Endothelial cell of umbilical vein (primary cell): ENCODE measurements at regions not wholly inside any gene's neighbourhood (a gene's known extent, or its start where the extent isn't known, plus 50 kb on each side); places are given as distances from the start of the nearest gene placed in this dataset.

Experiments used
- BruUV-seq: library from RNA; stranded (reverse); fragments of 400-500 nt; replicated peaks from 2 replicates; lab custom pipeline; 2021; lab: Mats Ljungman, UMichigan
- CTCF ChIA-PET: fragments of 300-600, 350-600 bp; sonication (Branson Sonifier 250); formaldehyde crosslinking; loops from one replicate; lab custom pipeline; 2021; ENCODE audit warnings: antibody characterized with exemption, inconsistent platforms; lab: Charles Lee
- POLR2A ChIA-PET: fragments of 300-600, 350-600 bp; sonication (Branson Sonifier 250); formaldehyde crosslinking; loops from one replicate; lab custom pipeline; 2021; ENCODE audit warnings: antibody characterized with exemption, inconsistent platforms; lab: Charles Lee
- DNase-seq: peaks from one replicate; pipeline ENCODE4 v3.0.0-alpha.2; 2011; ENCODE audit warnings: low read depth, low spot score
- FAIRE-seq: peaks from 2 replicates; lab custom pipeline; 2011; peaks lifted over from hg19 to GRCh38; lab: Jason Lieb, UNC
- H2AFZ ChIP-seq: 2 replicates; pipeline ENCODE4 v1.6.0; 2012; ENCODE audit warnings: low read depth, low read length, control low read depth, inconsistent platforms
- H3K27ac ChIP-seq: 2 replicates; pipeline ENCODE4 v1.5.1; 2011; ENCODE audit warnings: low read depth, mild to moderate bottlenecking, control low read depth, low read length, moderate library complexity; ENCODE audit not compliant: insufficient read depth
- H3K27me3 ChIP-seq, 2 experiments: 2 replicates each; pipeline versions ENCODE4 v1.6.0 to v1.6.1; 2011; ENCODE audit warnings: low read length in 2 of 2, mixed read lengths in 1 of 2; ENCODE audit not compliant: control insufficient read depth in 2 of 2, insufficient read depth in 2 of 2
- H3K36me3 ChIP-seq, 2 experiments: 2 replicates in 1 of 2; 3 replicates in 1 of 2; pipeline ENCODE4 v1.5.1; 2011; ENCODE audit warnings: low read length in 2 of 2, mild to moderate bottlenecking in 1 of 2, moderate library complexity in 1 of 2; ENCODE audit not compliant: control insufficient read depth in 2 of 2, insufficient read depth in 2 of 2; ENCODE audit errors: extremely low read depth in 1 of 2
- H3K4me1 ChIP-seq: 3 replicates; pipeline ENCODE4 v1.5.1; 2011; ENCODE audit warnings: mild to moderate bottlenecking, low read length; ENCODE audit not compliant: control insufficient read depth, insufficient read depth; ENCODE audit errors: extremely low read depth
- H3K4me2 ChIP-seq: 2 replicates; pipeline ENCODE4 v1.6.1; 2011; ENCODE audit warnings: low read length, control low read depth, mixed read lengths; ENCODE audit not compliant: insufficient read depth
- H3K4me3 ChIP-seq, 3 experiments: fragments of 200-600 bp in 1 of 3; sonication (generic), shearing (Covaris generic) in 1 of 3; replicated peaks in 1 of 3; 2 replicates each; pipeline ENCODE4 v1.5.1; 2011 to 2016; ENCODE audit warnings: control low read depth in 3 of 3, low read length in 3 of 3, mild to moderate bottlenecking in 2 of 3, inconsistent platforms in 1 of 3, low read depth in 1 of 3, moderate library complexity in 1 of 3; ENCODE audit not compliant: insufficient read depth in 1 of 3
- H3K79me2 ChIP-seq: 2 replicates; pipeline ENCODE4 v1.6.0; 2012; ENCODE audit warnings: low read length, inconsistent platforms; ENCODE audit not compliant: control insufficient read depth, insufficient read depth
- H3K9ac ChIP-seq: replicated peaks from 2 replicates; pipeline ENCODE3; 2011; ENCODE audit warnings: low read length, control low read depth; ENCODE audit not compliant: insufficient read depth; ENCODE audit errors: extremely low read depth
- H3K9me1 ChIP-seq: replicated peaks from 3 replicates; pipeline ENCODE4 v1.6.0; 2011; ENCODE audit warnings: mild to moderate bottlenecking, low read length; ENCODE audit not compliant: control insufficient read depth, insufficient read depth; ENCODE audit errors: extremely low read depth
- H3K9me3 ChIP-seq: replicated peaks from 2 replicates; pipeline ENCODE4 v1.5.1; 2012; ENCODE audit warnings: low read length, inconsistent platforms; ENCODE audit not compliant: control insufficient read depth, insufficient read depth
- H4K20me1 ChIP-seq: replicated peaks from 2 replicates; pipeline ENCODE3; 2011; ENCODE audit warnings: mild to moderate bottlenecking, low read length; ENCODE audit not compliant: control insufficient read depth, insufficient read depth; ENCODE audit errors: extremely low read depth
- EZH2 ChIP-seq: IDR thresholded peaks from 2 replicates; pipeline ENCODE4 v1.6.1; 2012; ENCODE audit warnings: borderline replicate concordance, low read depth, mild to moderate bottlenecking, moderate library complexity, low read length, inconsistent platforms; ENCODE audit not compliant: severe bottlenecking
- FOS ChIP-seq: IDR thresholded peaks from 2 replicates; pipeline ENCODE4 v1.6.1; 2011; ENCODE audit warnings: mild to moderate bottlenecking, low read length, moderate library complexity, borderline replicate concordance; ENCODE audit not compliant: insufficient read depth
- GATA2 ChIP-seq: IDR thresholded peaks from 2 replicates; pipeline ENCODE4 v1.7.0; 2011; ENCODE audit warnings: low read depth, mild to moderate bottlenecking, moderate library complexity, mixed read lengths, low read length; ENCODE audit not compliant: insufficient read length, insufficient read depth
- JUN ChIP-seq: IDR thresholded peaks from 2 replicates; pipeline ENCODE4 v1.6.1; 2011; ENCODE audit warnings: borderline replicate concordance, low read depth; ENCODE audit not compliant: insufficient read length, insufficient read depth
- MYC ChIP-seq: IDR thresholded peaks from one replicate; pipeline ENCODE4 v1.6.1; 2011; ENCODE audit warnings: mild to moderate bottlenecking, low read depth, low read length
- POLR2A ChIP-seq: IDR thresholded peaks from 2 replicates; pipeline ENCODE4 v1.6.1; 2012; ENCODE audit warnings: low read depth, mild to moderate bottlenecking, control low read depth, low read length
- POLR2AphosphoS5 ChIP-seq: IDR thresholded peaks from 2 replicates; pipeline ENCODE4 v1.6.1; 2012; ENCODE audit warnings: low read depth, mild to moderate bottlenecking, control low read depth, low read length, moderate library complexity; ENCODE audit not compliant: insufficient read depth
- dilution Hi-C: fragments of 300-500 bp; cut with MboI; formaldehyde crosslinking; loops from one replicate; pipeline ENCODE4 v1.15.0; 2019; ENCODE audit warnings: low sequenced_read_pairs; ENCODE audit not compliant: extremely low pct_ligation_motif_present
- intact Hi-C: fragments of 100-400 bp; cut with micrococcal nuclease; formaldehyde crosslinking; loops from one replicate; pipeline ENCODE4 v1.10.0; 2022
- TF ChIP-seq, protein P1 (sequence below): IDR thresholded peaks from 2 replicates; pipeline ENCODE4 v1.6.1; 2011; ENCODE audit not compliant: insufficient read depth, insufficient read length
- TF ChIP-seq, protein P2 (sequence below), 2 donors: IDR thresholded peaks; 1 replicate in 1 of 2; 2 replicates in 1 of 2; pipeline ENCODE4 v1.5.1; 2011; ENCODE audit warnings: low read length in 2 of 2, mild to moderate bottlenecking in 2 of 2, moderate library complexity in 2 of 2, control low read depth in 1 of 2, inconsistent platforms in 1 of 2, low read depth in 1 of 2; ENCODE audit not compliant: insufficient read depth in 1 of 2; ENCODE audit errors: extremely low read depth in 1 of 2

- Histone ChIP-seq H3K9ac (no peak overlapping the region), H2AFZ (no peak overlapping the region), H3K4me3 (no peak overlapping the region), H3K79me2 (no peaks in the 10 kb centered on the region), H4K20me1 (no peaks in the 10 kb centered on the region), H3K4me1 (no peaks in the 10 kb centered on the region), H3K36me3 (no peaks in the 10 kb centered on the region), H3K9me3 (no peaks in the 10 kb centered on the region), H3K27me3 (no peaks in the 10 kb centered on the region), H3K4me2 (no peak overlapping the region), H3K9me1 (no peaks in the 10 kb centered on the region), H3K27ac (no peak overlapping the region)
- intact Hi-C loops = no loop called here
- DNase-seq (no peak), FAIRE-seq (no peak)
- TF ChIP-seq FOS = no peak
- no peak for TF ChIP-seq POLR2A
- no peak for TF ChIP-seq MYC
- TF ChIP-seq JUN = no peak
- TF ChIP-seq, protein P1, sequence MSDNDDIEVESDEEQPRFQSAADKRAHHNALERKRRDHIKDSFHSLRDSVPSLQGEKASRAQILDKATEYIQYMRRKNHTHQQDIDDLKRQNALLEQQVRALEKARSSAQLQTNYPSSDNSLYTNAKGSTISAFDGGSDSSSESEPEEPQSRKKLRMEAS = no peak
- TF ChIP-seq GATA2 = no peak
- TF ChIP-seq, protein P2, sequence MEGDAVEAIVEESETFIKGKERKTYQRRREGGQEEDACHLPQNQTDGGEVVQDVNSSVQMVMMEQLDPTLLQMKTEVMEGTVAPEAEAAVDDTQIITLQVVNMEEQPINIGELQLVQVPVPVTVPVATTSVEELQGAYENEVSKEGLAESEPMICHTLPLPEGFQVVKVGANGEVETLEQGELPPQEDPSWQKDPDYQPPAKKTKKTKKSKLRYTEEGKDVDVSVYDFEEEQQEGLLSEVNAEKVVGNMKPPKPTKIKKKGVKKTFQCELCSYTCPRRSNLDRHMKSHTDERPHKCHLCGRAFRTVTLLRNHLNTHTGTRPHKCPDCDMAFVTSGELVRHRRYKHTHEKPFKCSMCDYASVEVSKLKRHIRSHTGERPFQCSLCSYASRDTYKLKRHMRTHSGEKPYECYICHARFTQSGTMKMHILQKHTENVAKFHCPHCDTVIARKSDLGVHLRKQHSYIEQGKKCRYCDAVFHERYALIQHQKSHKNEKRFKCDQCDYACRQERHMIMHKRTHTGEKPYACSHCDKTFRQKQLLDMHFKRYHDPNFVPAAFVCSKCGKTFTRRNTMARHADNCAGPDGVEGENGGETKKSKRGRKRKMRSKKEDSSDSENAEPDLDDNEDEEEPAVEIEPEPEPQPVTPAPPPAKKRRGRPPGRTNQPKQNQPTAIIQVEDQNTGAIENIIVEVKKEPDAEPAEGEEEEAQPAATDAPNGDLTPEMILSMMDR (IDR thresholded peaks at IDR 0.05; ENCODE audit: extremely low read depth in 1 of 2, insufficient read depth in 1 of 2, low read depth in 1 of 2, low read length in 2 of 2) = no peak
- no peak for TF ChIP-seq EZH2
- TF ChIP-seq POLR2AphosphoS5 = no peak
- ChIA-PET CTCF (no interaction called here), POLR2A (no interaction called here)
- no TSS peak for BruUV-seq
- dilution Hi-C loops = no loop called here
These were observed 254.6 kb downstream of the XPNPEP1 start for GRCh38 chr10:109668703-109669102.
